Fibroblast of lung (primary cell): ENCODE measurements at regions not wholly inside any gene's neighbourhood (a gene's known extent, or its start where the extent isn't known, plus 50 kb on each side); places are given as distances from the start of the nearest gene placed in this dataset.

Experiments used
- DNase-seq, 2 donors: peaks; one replicate each; pipeline versions ENCODE4 v3.0.0 to v3.0.0-alpha.2; 2010; ENCODE audit warnings: low read depth in 2 of 2
- H2AFZ ChIP-seq: 2 replicates; pipeline ENCODE4 v1.5.1; 2012; ENCODE audit warnings: low read length, control low read depth, inconsistent platforms
- H3K27ac ChIP-seq: 2 replicates; pipeline ENCODE4 v1.5.1; 2011; ENCODE audit warnings: low read length, control low read depth; ENCODE audit not compliant: insufficient read depth
- H3K27me3 ChIP-seq: 2 replicates; pipeline ENCODE4 v1.5.1; 2011; ENCODE audit warnings: mild to moderate bottlenecking, low read length; ENCODE audit not compliant: control insufficient read depth, insufficient read depth
- H3K36me3 ChIP-seq: 2 replicates; pipeline ENCODE4 v1.5.1; 2011; ENCODE audit warnings: low read length; ENCODE audit not compliant: control insufficient read depth, insufficient read depth
- H3K4me1 ChIP-seq: 2 replicates; pipeline ENCODE4 v1.5.1; 2011; ENCODE audit warnings: low read length; ENCODE audit not compliant: control insufficient read depth, insufficient read depth; ENCODE audit errors: extremely low read depth
- H3K4me2 ChIP-seq: 2 replicates; pipeline ENCODE4 v1.5.1; 2011; ENCODE audit warnings: low read length, control low read depth; ENCODE audit not compliant: insufficient read depth; ENCODE audit errors: extremely low read depth
- H3K4me3 ChIP-seq, 4 experiments: fragments of 200-600 bp in 1 of 4; sonication (generic) in 1 of 4; replicated peaks in 1 of 4; 2 replicates each; pipeline ENCODE4 v1.5.1; 2011 to 2016; ENCODE audit warnings: low read length in 4 of 4, low read depth in 3 of 4, mild to moderate bottlenecking in 3 of 4, control low read depth in 2 of 4, inconsistent platforms in 1 of 4, mixed read lengths in 1 of 4; ENCODE audit not compliant: insufficient read depth in 1 of 4; ENCODE audit errors: control extremely low read depth in 1 of 4
- H3K79me2 ChIP-seq: 2 replicates; pipeline ENCODE4 v1.5.1; 2012; ENCODE audit warnings: mild to moderate bottlenecking, low read length, inconsistent platforms; ENCODE audit not compliant: control insufficient read depth, insufficient read depth
- H3K9ac ChIP-seq: 2 replicates; pipeline ENCODE4 v1.5.1; 2011; ENCODE audit warnings: mild to moderate bottlenecking, low read length, control low read depth; ENCODE audit not compliant: insufficient read depth
- H3K9me3 ChIP-seq: 2 replicates; pipeline ENCODE4 v1.5.1; 2012; ENCODE audit warnings: low read depth, low read length; ENCODE audit not compliant: control insufficient read depth, insufficient read depth
- H4K20me1 ChIP-seq: 2 replicates; pipeline ENCODE4 v1.5.1; 2011; ENCODE audit warnings: low read length; ENCODE audit not compliant: control insufficient read depth, insufficient read depth; ENCODE audit errors: extremely low read depth
- CTCF ChIP-seq, 2 donors: IDR thresholded peaks in 1 of 2; conservative IDR thresholded peaks in 1 of 2; 1 replicate in 1 of 2; 2 replicates in 1 of 2; pipeline ENCODE4 v1.5.1; 2011 to 2012; ENCODE audit warnings: low read length in 2 of 2, control low read depth in 1 of 2, inconsistent platforms in 1 of 2, low read depth in 1 of 2, mild to moderate bottlenecking in 1 of 2
- EZH2 ChIP-seq: IDR thresholded peaks from 2 replicates; pipeline ENCODE4 v1.5.1; 2012; ENCODE audit warnings: low read length, control low read depth, mild to moderate bottlenecking; ENCODE audit errors: missing control alignments

- H3K4me3 ChIP-seq: no peak overlapping the region
- no peaks in the 10 kb centered on the region for H4K20me1 ChIP-seq
- no peaks in the 10 kb centered on the region for H3K27me3 ChIP-seq
- no peak overlapping the region for H3K9ac ChIP-seq
- H3K4me1 ChIP-seq: no peaks in the 10 kb centered on the region
- no peak for DNase-seq
- H3K79me2 ChIP-seq: no peaks in the 10 kb centered on the region
- no peaks in the 10 kb centered on the region for H3K36me3 ChIP-seq
- no peak overlapping the region for H3K4me2 ChIP-seq
- no peak overlapping the region for H3K27ac ChIP-seq
- no peak for TF ChIP-seq EZH2
- TF ChIP-seq CTCF (conservative IDR thresholded peaks at IDR 0.05 in 1 of 2, IDR thresholded peaks at IDR 0.05 in 1 of 2; ENCODE audit: low read depth in 1 of 2, low read length in 2 of 2): no peak
- H3K9me3 ChIP-seq: no peaks in the 10 kb centered on the region
- no peak overlapping the region for H2AFZ ChIP-seq
Measured at GRCh38 chr1:30648408-30649000, 74.9 kb downstream of the MATN1 start.

GRCh38 chr1:30645807-30646206 is 77.6 kb downstream of the MATN1 start:
- H3K9me3 ChIP-seq: no peaks in the 10 kb centered on the region
- no peaks in the 10 kb centered on the region for H3K36me3 ChIP-seq
- no peaks in the 10 kb centered on the region for H3K79me2 ChIP-seq
- no peak overlapping the region for H2AFZ ChIP-seq
- TF ChIP-seq CTCF (conservative IDR thresholded peaks at IDR 0.05 in 1 of 2, IDR thresholded peaks at IDR 0.05 in 1 of 2; ENCODE audit: low read depth in 1 of 2, low read length in 2 of 2): no peak
- TF ChIP-seq EZH2: no peak
- H3K27ac ChIP-seq: no peak overlapping the region
- H3K4me2 ChIP-seq: no peak overlapping the region
- no peaks in the 10 kb centered on the region for H3K4me1 ChIP-seq
- no peak overlapping the region for H3K4me3 ChIP-seq
- peak in 1 of 2 donors; percentile 46 for DNase-seq
- no peaks in the 10 kb centered on the region for H4K20me1 ChIP-seq
- no peaks in the 10 kb centered on the region for H3K27me3 ChIP-seq
- H3K9ac ChIP-seq: no peak overlapping the region

GRCh38 chr1:30642391-30643120 is 80.8 kb downstream of the MATN1 start:
- Histone ChIP-seq H3K9me3 (no peaks in the 10 kb centered on the region), H3K27ac (no peak overlapping the region), H3K27me3 (no peaks in the 10 kb centered on the region), H3K36me3 (no peaks in the 10 kb centered on the region), H3K4me3 (no peak overlapping the region), H4K20me1 (no peaks in the 10 kb centered on the region), H3K4me2 (no peak overlapping the region), H2AFZ (no peak overlapping the region), H3K9ac (no peak overlapping the region), H3K79me2 (no peaks in the 10 kb centered on the region), H3K4me1 (no peaks in the 10 kb centered on the region)
- no peak for TF ChIP-seq EZH2
- TF ChIP-seq CTCF (conservative IDR thresholded peaks at IDR 0.05 in 1 of 2, IDR thresholded peaks at IDR 0.05 in 1 of 2; ENCODE audit: low read depth in 1 of 2, low read length in 2 of 2): no peak
- DNase-seq: no peak
